HepG2 (cell line): ENCODE measurements at regions not wholly inside any gene's neighbourhood (a gene's known extent, or its start where the extent isn't known, plus 50 kb on each side); places are given as distances from the start of the nearest gene placed in this dataset.

ENCODE experiments used
- BCL3 ChIP-seq: sonication (generic); formaldehyde crosslinking; IDR thresholded peaks from 2 replicates; pipeline ENCODE4 v1.5.1; 2020; ENCODE audit warnings: mild to moderate bottlenecking, missing genetic modification reagents, moderate library complexity
- ELF4 ChIP-seq: sonication (generic); formaldehyde crosslinking; IDR thresholded peaks from 2 replicates; pipeline ENCODE4 v1.5.0; 2020; ENCODE audit warnings: missing genetic modification reagents, mild to moderate bottlenecking, moderate library complexity, borderline replicate concordance
- GABPA ChIP-seq, 2 experiments: IDR thresholded peaks; 2 replicates each; pipeline ENCODE4 v1.6.1; 2011 to 2016; ENCODE audit warnings: low read depth in 2 of 2, low read length in 1 of 2, missing biosample characterization in 1 of 2, missing genetic modification characterization in 1 of 2
- KLF16 ChIP-seq, 2 experiments: sonication (generic) in 1 of 2; formaldehyde crosslinking in 1 of 2; IDR thresholded peaks; 2 replicates each; pipeline versions ENCODE4 v1.6.1 to v1.8.0; 2016 to 2023; ENCODE audit warnings: missing genetic modification reagents in 2 of 2, missing compliant biosample characterization in 1 of 2
- NFAT5 ChIP-seq: sonication (generic); formaldehyde crosslinking; IDR thresholded peaks from 2 replicates; pipeline ENCODE4 v1.4.0; 2020; ENCODE audit warnings: missing genetic modification reagents
- RORA ChIP-seq: sonication (generic); formaldehyde crosslinking; IDR thresholded peaks from 2 replicates; pipeline ENCODE4 v1.5.0; 2020; ENCODE audit warnings: mild to moderate bottlenecking, missing genetic modification reagents, moderate library complexity
- SAFB2 ChIP-seq: sonication (generic); formaldehyde crosslinking; IDR thresholded peaks from 2 replicates; pipeline ENCODE4 v1.5.1; 2020; ENCODE audit warnings: missing genetic modification reagents, low read depth, mild to moderate bottlenecking, borderline replicate concordance
- SNAPC4 ChIP-seq: sonication (generic); formaldehyde crosslinking; IDR thresholded peaks from 2 replicates; pipeline ENCODE4 v1.4.0; 2020; ENCODE audit warnings: mild to moderate bottlenecking, missing genetic modification reagents
- SP1 ChIP-seq, 2 experiments: fragments of 450-650 bp in 1 of 2; sonication (generic) in 1 of 2; formaldehyde crosslinking in 1 of 2; IDR thresholded peaks; 2 replicates each; pipeline versions ENCODE4 v1.4.0 to v1.6.1; 2016 to 2020; ENCODE audit warnings: missing genetic modification reagents in 1 of 2
- ZBTB37 ChIP-seq: sonication (generic); formaldehyde crosslinking; IDR thresholded peaks from 2 replicates; pipeline ENCODE4 v1.4.0; 2020; ENCODE audit warnings: mild to moderate bottlenecking, missing genetic modification reagents
- ZNF503 ChIP-seq: sonication (generic); formaldehyde crosslinking; IDR thresholded peaks from 2 replicates; pipeline ENCODE4 v1.4.0; 2020; ENCODE audit warnings: missing genetic modification reagents
- ZNF562 ChIP-seq: sonication (generic); formaldehyde crosslinking; IDR thresholded peaks from 2 replicates; pipeline ENCODE4 v1.8.0; 2022; ENCODE audit warnings: missing genetic modification reagents, borderline replicate concordance
- ZNF674 ChIP-seq: sonication (generic); formaldehyde crosslinking; IDR thresholded peaks from 2 replicates; pipeline ENCODE4 v1.5.0; 2020; ENCODE audit warnings: low read depth, mild to moderate bottlenecking, missing genetic modification reagents

- TF ChIP-seq SNAPC4 (no peak), BCL3 (CRISPR knock-in tag) (no peak), KLF16 (CRISPR knock-in tag; IDR thresholded peaks at IDR 0.05) (no peak), NFAT5 (no peak), ZNF503 (no peak), ZBTB37 (CRISPR knock-in tag) (no peak), RORA (CRISPR knock-in tag) (no peak), ZNF562 (no peak), SP1 (IDR thresholded peaks at IDR 0.05) (no peak), SP1 (CRISPR knock-in tag; IDR thresholded peaks at IDR 0.05) (no peak), ELF4 (no peak), GABPA (IDR thresholded peaks at IDR 0.05; ENCODE audit: low read depth, low read length) (no peak), GABPA (CRISPR knock-in tag; IDR thresholded peaks at IDR 0.05; ENCODE audit: low read depth) (no peak), ZNF674 (CRISPR knock-in tag) (no peak), SAFB2 (CRISPR knock-in tag) (no peak)
These were observed 306.4 kb downstream of the RBM43 start (continued) for GRCh38 chr2:150955231-150955630.
